ENCODE measurements at regions not wholly inside any gene's neighbourhood (a gene's known extent, or its start where the extent isn't known, plus 50 kb on each side); places are given as distances from the start of the nearest gene placed in this dataset.

DNA sequence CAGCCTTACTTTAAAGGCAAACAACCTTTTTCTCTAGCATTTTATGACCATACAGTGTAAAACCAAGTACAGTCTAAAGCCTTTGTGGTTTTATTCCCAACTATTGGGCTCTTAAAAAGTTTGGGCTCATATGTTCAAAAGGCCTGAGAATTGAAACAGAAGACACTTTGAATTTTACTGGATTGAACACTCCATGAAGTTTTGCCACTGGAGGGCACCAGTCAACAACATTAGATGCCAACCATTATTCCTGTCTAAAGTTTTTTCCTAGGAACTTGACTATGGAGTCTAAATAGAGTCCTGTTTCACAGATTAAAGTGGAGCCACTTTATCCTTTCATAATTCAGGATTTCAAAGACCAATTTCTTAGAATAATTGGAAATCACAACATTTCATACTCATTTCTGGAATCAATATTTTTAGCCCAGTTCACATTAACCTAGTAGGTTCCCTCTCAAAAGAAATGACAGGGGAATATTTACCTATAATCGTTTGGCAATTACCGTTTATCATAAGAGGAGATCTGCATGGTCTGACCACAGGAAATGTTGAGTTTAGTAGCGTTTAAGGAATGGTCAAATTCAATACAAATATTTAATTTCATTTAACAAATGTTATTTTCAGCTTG lies 244.1 kb upstream of the PDZRN3 start:
- H3K9me3 Mint-ChIP-seq, result no peaks in the 10 kb centered on the region
- H3K27ac Mint-ChIP-seq, result no peak overlapping the region
- TF ChIP-seq EZH2 (IDR thresholded peaks at IDR 0.05) (no peak), EZH2phosphoT487 (IDR thresholded peaks at IDR 0.05) (no peak)
- TF ChIP-seq, protein P1, sequence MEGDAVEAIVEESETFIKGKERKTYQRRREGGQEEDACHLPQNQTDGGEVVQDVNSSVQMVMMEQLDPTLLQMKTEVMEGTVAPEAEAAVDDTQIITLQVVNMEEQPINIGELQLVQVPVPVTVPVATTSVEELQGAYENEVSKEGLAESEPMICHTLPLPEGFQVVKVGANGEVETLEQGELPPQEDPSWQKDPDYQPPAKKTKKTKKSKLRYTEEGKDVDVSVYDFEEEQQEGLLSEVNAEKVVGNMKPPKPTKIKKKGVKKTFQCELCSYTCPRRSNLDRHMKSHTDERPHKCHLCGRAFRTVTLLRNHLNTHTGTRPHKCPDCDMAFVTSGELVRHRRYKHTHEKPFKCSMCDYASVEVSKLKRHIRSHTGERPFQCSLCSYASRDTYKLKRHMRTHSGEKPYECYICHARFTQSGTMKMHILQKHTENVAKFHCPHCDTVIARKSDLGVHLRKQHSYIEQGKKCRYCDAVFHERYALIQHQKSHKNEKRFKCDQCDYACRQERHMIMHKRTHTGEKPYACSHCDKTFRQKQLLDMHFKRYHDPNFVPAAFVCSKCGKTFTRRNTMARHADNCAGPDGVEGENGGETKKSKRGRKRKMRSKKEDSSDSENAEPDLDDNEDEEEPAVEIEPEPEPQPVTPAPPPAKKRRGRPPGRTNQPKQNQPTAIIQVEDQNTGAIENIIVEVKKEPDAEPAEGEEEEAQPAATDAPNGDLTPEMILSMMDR (IDR thresholded peaks at IDR 0.05), result peak; percentile 81
- no peak overlapping the region for H3K4me3 Mint-ChIP-seq
- H3K79me2 ChIP-seq (ENCODE audit: low read depth), result no peaks in the 10 kb centered on the region
- H3K9me3 ChIP-seq (ENCODE audit: low read depth), result no peaks in the 10 kb centered on the region
- no peak overlapping the region for H2AFZ ChIP-seq (replicated peaks)
- no peak overlapping the region for H3K9ac ChIP-seq
- no peaks in the 10 kb centered on the region for H3K27me3 ChIP-seq
- H3F3A ChIP-seq (ENCODE audit: low read depth), result no peaks in the 10 kb centered on the region
- H3K4me3 ChIP-seq, result no peak overlapping the region
- H4K20me1 ChIP-seq (ENCODE audit: low read depth), result no peaks in the 10 kb centered on the region
- no peaks in the 10 kb centered on the region for H3K4me1 Mint-ChIP-seq
- H3K4me1 ChIP-seq, result no peaks in the 10 kb centered on the region
- DNase-seq (ENCODE audit: low spot score), result peak; percentile 52
- no peak overlapping the region for H3K27ac ChIP-seq
- H3K4me2 ChIP-seq, result no peak overlapping the region
- no peaks in the 10 kb centered on the region for H3K36me3 ChIP-seq
- no peaks in the 10 kb centered on the region for H3K36me3 Mint-ChIP-seq
- peaks cover 4% of the 10 kb centered on the region for H3K27me3 Mint-ChIP-seq (ENCODE audit: insufficient read depth, low read depth)

- Mint-ChIP-seq H3K36me3 (no peaks in the 10 kb centered on the region), H3K27me3 (ENCODE audit: insufficient read depth, low read depth) (peaks cover 4% of the 10 kb centered on the region), H3K4me3 (no peak overlapping the region), H3K9me3 (no peaks in the 10 kb centered on the region), H3K27ac (no peak overlapping the region), H3K4me1 (no peaks in the 10 kb centered on the region)
- H2AFZ ChIP-seq (replicated peaks), result no peak overlapping the region
- no peaks in the 10 kb centered on the region for H3K9me3 ChIP-seq (ENCODE audit: low read depth)
- H4K20me1 ChIP-seq (ENCODE audit: low read depth), result no peaks in the 10 kb centered on the region
- H3K36me3 ChIP-seq, result no peaks in the 10 kb centered on the region
- no peaks in the 10 kb centered on the region for H3K4me1 ChIP-seq
- H3F3A ChIP-seq (ENCODE audit: low read depth), result no peaks in the 10 kb centered on the region
- no peaks in the 10 kb centered on the region for H3K27me3 ChIP-seq
- H3K4me2 ChIP-seq, result no peak overlapping the region
- TF ChIP-seq EZH2 (IDR thresholded peaks at IDR 0.05) (no peak), EZH2phosphoT487 (IDR thresholded peaks at IDR 0.05) (no peak)
- no peak overlapping the region for H3K4me3 ChIP-seq
- H3K9ac ChIP-seq, result no peak overlapping the region
- H3K79me2 ChIP-seq (ENCODE audit: low read depth), result no peaks in the 10 kb centered on the region
- no peak for DNase-seq (ENCODE audit: low spot score)
- no peak overlapping the region for H3K27ac ChIP-seq
Observed at GRCh38 chr3:73867524-73867923, 242.8 kb upstream of the PDZRN3 start.

- no peak for DNase-seq (ENCODE audit: low spot score)
- Histone ChIP-seq H3K9ac (no peak overlapping the region), H2AFZ (replicated peaks) (no peak overlapping the region), H4K20me1 (ENCODE audit: low read depth) (no peaks in the 10 kb centered on the region), H3K27me3 (no peaks in the 10 kb centered on the region), H3K79me2 (ENCODE audit: low read depth) (no peaks in the 10 kb centered on the region), H3F3A (ENCODE audit: low read depth) (no peaks in the 10 kb centered on the region), H3K9me3 (ENCODE audit: low read depth) (no peaks in the 10 kb centered on the region), H3K27ac (no peak overlapping the region), H3K36me3 (no peaks in the 10 kb centered on the region), H3K4me1 (no peaks in the 10 kb centered on the region), H3K4me3 (no peak overlapping the region), H3K4me2 (no peak overlapping the region)
- TF ChIP-seq, protein P1 (IDR thresholded peaks at IDR 0.05), result no peak
- TF ChIP-seq EZH2 (IDR thresholded peaks at IDR 0.05) (no peak), EZH2phosphoT487 (IDR thresholded peaks at IDR 0.05) (no peak)
- Mint-ChIP-seq H3K36me3 (no peaks in the 10 kb centered on the region), H3K27ac (no peak overlapping the region), H3K4me3 (no peak overlapping the region), H3K9me3 (peaks cover 2% of the 10 kb centered on the region), H3K4me1 (no peaks in the 10 kb centered on the region), H3K27me3 (ENCODE audit: insufficient read depth, low read depth) (peaks cover 7% of the 10 kb centered on the region)
Observed at GRCh38 chr3:73866846-73867245, 242.1 kb upstream of the PDZRN3 start.

- H3K27ac ChIP-seq, result no peak overlapping the region
- no peak overlapping the region for H3K27ac Mint-ChIP-seq
- peaks cover 7% of the 10 kb centered on the region for H3K27me3 Mint-ChIP-seq (ENCODE audit: insufficient read depth, low read depth)
- no peaks in the 10 kb centered on the region for H3K36me3 ChIP-seq
- H3K4me3 ChIP-seq, result no peak overlapping the region
- H2AFZ ChIP-seq (replicated peaks), result no peak overlapping the region
- H3F3A ChIP-seq (ENCODE audit: low read depth), result no peaks in the 10 kb centered on the region
- no peaks in the 10 kb centered on the region for H3K36me3 Mint-ChIP-seq
- H3K9me3 Mint-ChIP-seq, result peaks cover 2% of the 10 kb centered on the region
- no peaks in the 10 kb centered on the region for H4K20me1 ChIP-seq (ENCODE audit: low read depth)
- no peaks in the 10 kb centered on the region for H3K79me2 ChIP-seq (ENCODE audit: low read depth)
- no peak for TF ChIP-seq EZH2phosphoT487 (IDR thresholded peaks at IDR 0.05)
- TF ChIP-seq EZH2 (IDR thresholded peaks at IDR 0.05), result no peak
- TF ChIP-seq, protein P1 (IDR thresholded peaks at IDR 0.05), result no peak
- H3K4me3 Mint-ChIP-seq, result no peak overlapping the region
- no peak overlapping the region for H3K9ac ChIP-seq
- no peak for DNase-seq (ENCODE audit: low spot score)
- no peaks in the 10 kb centered on the region for H3K9me3 ChIP-seq (ENCODE audit: low read depth)
- no peaks in the 10 kb centered on the region for H3K4me1 ChIP-seq
- H3K4me1 Mint-ChIP-seq, result no peaks in the 10 kb centered on the region
- no peaks in the 10 kb centered on the region for H3K27me3 ChIP-seq
- H3K4me2 ChIP-seq, result no peak overlapping the region
Observed at GRCh38 chr3:73863546-73864079, 238.9 kb upstream of the PDZRN3 start.

Measured in neural progenitor cell (in vitro differentiated cells).